ENCODE measurements at regions not wholly inside any gene's neighbourhood (a gene's known extent, or its start where the extent isn't known, plus 50 kb on each side); places are given as distances from the start of the nearest gene placed in this dataset.

- no peak for ATAC-seq
- TF ChIP-seq CREB5 (CRISPR knock-in tag; IDR thresholded peaks at IDR 0.05; ENCODE audit: low read depth) (no peak), SNAI2 (CRISPR knock-in tag; IDR thresholded peaks at IDR 0.05) (no peak), ZC3H10 (CRISPR knock-in tag; IDR thresholded peaks at IDR 0.05) (no peak), PPARA (CRISPR knock-in tag; IDR thresholded peaks at IDR 0.05; ENCODE audit: borderline replicate concordance) (no peak), TCF4 (CRISPR knock-in tag; IDR thresholded peaks at IDR 0.05; ENCODE audit: borderline replicate concordance) (no peak), GLIS3 (CRISPR knock-in tag; IDR thresholded peaks at IDR 0.05) (no peak), PATZ1 (CRISPR knock-in tag; IDR thresholded peaks at IDR 0.05; ENCODE audit: borderline replicate concordance) (no peak), TOX (CRISPR knock-in tag; IDR thresholded peaks at IDR 0.05; ENCODE audit: borderline replicate concordance) (no peak), RARB (CRISPR knock-in tag; IDR thresholded peaks at IDR 0.05) (no peak), CSRNP3 (CRISPR knock-in tag; IDR thresholded peaks at IDR 0.05) (no peak), BACH2 (CRISPR knock-in tag; IDR thresholded peaks at IDR 0.05; ENCODE audit: borderline replicate concordance) (no peak), ARNTL (CRISPR knock-in tag; IDR thresholded peaks at IDR 0.05; ENCODE audit: borderline replicate concordance, low read depth) (no peak), POU6F1 (CRISPR knock-in tag; IDR thresholded peaks at IDR 0.05; ENCODE audit: borderline replicate concordance, low read depth) (no peak), ZFP30 (CRISPR knock-in tag; IDR thresholded peaks at IDR 0.05) (no peak), ISL1 (CRISPR knock-in tag; IDR thresholded peaks at IDR 0.05) (no peak)
Observed at GRCh38 chr1:29490204-29490934, 254.0 kb downstream of the PTPRU start.

GRCh38 chr1:29489471-29489870 lies 253.1 kb downstream of the PTPRU start:
- no peak for ATAC-seq
- no peak for TF ChIP-seq ZNF565 (CRISPR knock-in tag; conservative IDR thresholded peaks at IDR 0.05; ENCODE audit: low read depth)
- no peak for TF ChIP-seq SNAI2 (CRISPR knock-in tag; IDR thresholded peaks at IDR 0.05)
- TF ChIP-seq BACH2 (CRISPR knock-in tag; IDR thresholded peaks at IDR 0.05; ENCODE audit: borderline replicate concordance), result no peak
- TF ChIP-seq TOX (CRISPR knock-in tag; IDR thresholded peaks at IDR 0.05; ENCODE audit: borderline replicate concordance), result no peak
- TF ChIP-seq PATZ1 (CRISPR knock-in tag; IDR thresholded peaks at IDR 0.05; ENCODE audit: borderline replicate concordance), result no peak
- TF ChIP-seq ZFP30 (CRISPR knock-in tag; IDR thresholded peaks at IDR 0.05), result no peak
- TF ChIP-seq TSHZ2 (CRISPR knock-in tag; IDR thresholded peaks at IDR 0.05), result no peak
- TF ChIP-seq CSRNP3 (CRISPR knock-in tag; IDR thresholded peaks at IDR 0.05), result no peak
- TF ChIP-seq POU6F1 (CRISPR knock-in tag; IDR thresholded peaks at IDR 0.05; ENCODE audit: borderline replicate concordance, low read depth), result no peak
- no peak for TF ChIP-seq OSR1 (CRISPR knock-in tag; IDR thresholded peaks at IDR 0.05)
- no peak for TF ChIP-seq PPARA (CRISPR knock-in tag; IDR thresholded peaks at IDR 0.05; ENCODE audit: borderline replicate concordance)
- TF ChIP-seq RARB (CRISPR knock-in tag; IDR thresholded peaks at IDR 0.05), result no peak
- no peak for TF ChIP-seq ZNF70 (CRISPR knock-in tag; IDR thresholded peaks at IDR 0.05)
- no peak for TF ChIP-seq CREB5 (CRISPR knock-in tag; IDR thresholded peaks at IDR 0.05; ENCODE audit: low read depth)
- TF ChIP-seq ZFP3 (CRISPR knock-in tag; IDR thresholded peaks at IDR 0.05), result no peak
- TF ChIP-seq CSDC2 (CRISPR knock-in tag; IDR thresholded peaks at IDR 0.05), result no peak
- no peak for TF ChIP-seq TCF4 (CRISPR knock-in tag; IDR thresholded peaks at IDR 0.05; ENCODE audit: borderline replicate concordance)
